Heart right ventricle (tissue), 16 donors: ENCODE measurements at regions not wholly inside any gene's neighbourhood (a gene's known extent, or its start where the extent isn't known, plus 50 kb on each side); places are given as distances from the start of the nearest gene placed in this dataset.

ENCODE experiments used
- ATAC-seq, 8 donors: fragments of 200-7000 bp; cut with Tn5 transposase; one replicate each; pipeline ENCODE4 v1.9.1; 2020; ENCODE audit warnings: mild to moderate bottlenecking in 8 of 8, moderate library complexity in 8 of 8, moderate number of reproducible peaks in 1 of 8
- DNase-seq, 2 donors: peaks; one replicate each; pipeline ENCODE4 v3.0.0-alpha.2; 2020
- H3K27ac ChIP-seq, 10 donors: fragments of 200-600 bp; sonication (generic) in 2 of 10; one replicate each; pipeline versions ENCODE4 v1.5.0 to v1.8.0; 2020 to 2022; ENCODE audit warnings: mild to moderate bottlenecking in 3 of 10
- H3K27me3 ChIP-seq, 7 donors: fragments of 200-600 bp; one replicate each; pipeline ENCODE4 v1.8.0; 2021 to 2022; ENCODE audit warnings: mild to moderate bottlenecking in 2 of 7
- H3K36me3 ChIP-seq, 9 donors: fragments of 200-600 bp; sonication (generic) in 1 of 9; one replicate each; pipeline versions ENCODE4 v1.5.0 to v1.8.0; 2020 to 2022; ENCODE audit warnings: mild to moderate bottlenecking in 2 of 9
- H3K4me1 ChIP-seq, 9 donors: fragments of 200-600 bp; sonication (generic) in 1 of 9; one replicate each; pipeline versions ENCODE4 v1.5.0 to v1.8.0; 2020 to 2022; ENCODE audit warnings: mild to moderate bottlenecking in 4 of 9
- H3K4me3 ChIP-seq, 10 donors: fragments of 200-600 bp; sonication (generic) in 2 of 10; one replicate each; pipeline versions ENCODE4 v1.5.0 to v1.8.0; 2020 to 2022; ENCODE audit warnings: mild to moderate bottlenecking in 7 of 10, moderate library complexity in 2 of 10
- H3K9me3 ChIP-seq, 11 donors: fragments of 200-600 bp in 10 of 11; sonication (generic) in 2 of 11; one replicate each; pipeline versions ENCODE4 v1.5.0 to v1.8.0; 2013 to 2022; ENCODE audit warnings: mild to moderate bottlenecking in 2 of 11, control low read depth in 1 of 11, moderate library complexity in 1 of 11
- WGBS, 2 donors: extraction: QIAGEN DNeasy Blood & Tissue Kit; methylation state at CpG; one replicate each; pipeline ENCODE4 v1.1.7; 2013; ENCODE audit warnings: inconsistent platforms in 1 of 2; 5-methylcytosine and 5-hydroxymethylcytosine counted together
- intact Hi-C, 10 donors: fragments of 100-400 bp; cut with DNase I; formaldehyde crosslinking; loops; one replicate each; pipeline versions ENCODE4 v1.11.1 to v1.14.2; 2022
- TF ChIP-seq, protein P1 (sequence below), 9 donors: fragments of 200-600 bp; sonication (generic) in 2 of 9; IDR thresholded peaks; one replicate each; pipeline versions ENCODE4 v1.5.0 to v1.8.0; 2021 to 2022; ENCODE audit warnings: antibody characterized with exemption in 9 of 9, mild to moderate bottlenecking in 5 of 9, moderate library complexity in 1 of 9
- donor health status: Arrhythmogenic right ventricular cardiomyopathy.
- donor health status: ischemic (EF 13 %, LVEDD 7.1; RV severe dilation, severe dysfunction).
- donor health status: healthy with polysubstance abuse.
- donor health status: DM: no; HTN: yes; CAD: no.
- donor health status: DM: no; HTN: no; CAD: no.
- donor health status: ischemic (EF 25% LVEDD 6.9; RV normal size, moderate dysfunction).
- donor health status: ischemic (EF 25% LVEDD 5.7; RV mildly dilated, moderate dysfunction).
- donor health status: healthy.
- donor health status: DM: yes; HTN: yes; CAD: no.
- donor health status: Ischemic cardiomyopathy.
- donor health status: ischemic (EF 35%, LVEDD 5.7; RV mildly dilated, moderate dysfunction).
- donor health status: nonischemic (EF 11% LVEDD 7.7; RV severe dilation, severe dysfunction).
- donor health status: DM: yes; HTN: yes; CAD: no.
- donor health status: PGD.
- donor health status: ischemic (EF 29% LVEDD 5.4; RV normal size, mild dysfunction).
- donor health status: nonischemic (EF 23%, LVEDD 6.1; RV moderate dilation, normal function).

DNA sequence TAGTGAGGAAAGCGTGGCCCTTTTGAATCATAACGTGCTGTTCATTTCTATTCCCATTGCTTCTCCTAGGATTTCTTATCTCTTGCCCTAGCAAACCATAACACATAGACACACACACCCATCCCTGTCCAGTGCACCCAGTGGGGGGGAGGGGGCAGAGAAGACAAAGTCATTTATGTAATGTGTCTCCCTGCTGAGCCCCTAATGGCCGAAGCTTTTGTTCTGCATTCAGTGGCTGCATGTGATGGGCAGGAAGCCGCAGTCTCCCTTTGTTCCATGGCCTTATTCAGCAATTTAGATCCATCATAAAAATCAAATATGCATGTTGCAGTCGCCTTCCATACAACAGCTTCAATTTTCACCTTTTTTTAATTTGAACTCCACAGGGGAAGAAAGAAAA, 325.4 kb downstream of the ZFHX3 start:
- ATAC-seq (no peak), DNase-seq (no peak)
- TF ChIP-seq, protein P1, sequence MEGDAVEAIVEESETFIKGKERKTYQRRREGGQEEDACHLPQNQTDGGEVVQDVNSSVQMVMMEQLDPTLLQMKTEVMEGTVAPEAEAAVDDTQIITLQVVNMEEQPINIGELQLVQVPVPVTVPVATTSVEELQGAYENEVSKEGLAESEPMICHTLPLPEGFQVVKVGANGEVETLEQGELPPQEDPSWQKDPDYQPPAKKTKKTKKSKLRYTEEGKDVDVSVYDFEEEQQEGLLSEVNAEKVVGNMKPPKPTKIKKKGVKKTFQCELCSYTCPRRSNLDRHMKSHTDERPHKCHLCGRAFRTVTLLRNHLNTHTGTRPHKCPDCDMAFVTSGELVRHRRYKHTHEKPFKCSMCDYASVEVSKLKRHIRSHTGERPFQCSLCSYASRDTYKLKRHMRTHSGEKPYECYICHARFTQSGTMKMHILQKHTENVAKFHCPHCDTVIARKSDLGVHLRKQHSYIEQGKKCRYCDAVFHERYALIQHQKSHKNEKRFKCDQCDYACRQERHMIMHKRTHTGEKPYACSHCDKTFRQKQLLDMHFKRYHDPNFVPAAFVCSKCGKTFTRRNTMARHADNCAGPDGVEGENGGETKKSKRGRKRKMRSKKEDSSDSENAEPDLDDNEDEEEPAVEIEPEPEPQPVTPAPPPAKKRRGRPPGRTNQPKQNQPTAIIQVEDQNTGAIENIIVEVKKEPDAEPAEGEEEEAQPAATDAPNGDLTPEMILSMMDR (IDR thresholded peaks at IDR 0.05): no peak
- no peaks in the 10 kb centered on the region for H3K27me3 ChIP-seq
- 74% methylated on average over 5 of the region's 5 CpGs for WGBS, 2 donors
- H3K4me1 ChIP-seq: no peaks in the 10 kb centered on the region
- H3K27ac ChIP-seq: no peak overlapping the region
- no peaks in the 10 kb centered on the region for H3K36me3 ChIP-seq
- no peak overlapping the region for H3K4me3 ChIP-seq
- intact Hi-C loops: no loop called here
- no peaks in the 10 kb centered on the region for H3K9me3 ChIP-seq

DNA sequence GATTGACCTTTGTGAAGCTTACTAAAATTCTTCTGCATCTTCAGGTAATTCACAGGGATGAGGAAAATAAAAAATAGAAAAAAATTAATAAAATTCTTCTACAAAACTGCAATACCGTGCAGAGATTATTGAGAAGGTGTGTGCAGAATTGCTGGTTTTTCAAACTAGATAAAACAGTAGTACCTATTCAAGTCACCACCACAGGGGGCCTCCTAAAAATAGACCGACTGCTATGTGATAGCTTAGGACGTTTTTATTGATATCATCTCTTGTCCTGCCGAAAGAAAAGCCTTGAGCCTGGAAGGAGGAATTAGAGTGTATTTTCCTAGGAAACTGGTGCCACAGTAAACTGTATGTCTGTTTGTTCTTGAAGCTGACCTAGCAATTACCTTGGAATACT, 325.9 kb downstream of the ZFHX3 start:
- TF ChIP-seq, protein P1 (IDR thresholded peaks at IDR 0.05): no peak
- 43 to 46% methylated on average over 4 of the region's 4 CpGs for WGBS, 2 donors
- H3K27ac ChIP-seq: no peak overlapping the region
- DNase-seq (no peak), ATAC-seq (no peak)
- H3K27me3 ChIP-seq: no peaks in the 10 kb centered on the region
- no peaks in the 10 kb centered on the region for H3K9me3 ChIP-seq
- H3K4me1 ChIP-seq: no peaks in the 10 kb centered on the region
- no peak overlapping the region for H3K4me3 ChIP-seq
- H3K36me3 ChIP-seq: no peaks in the 10 kb centered on the region
- intact Hi-C loops: no loop called here

DNA sequence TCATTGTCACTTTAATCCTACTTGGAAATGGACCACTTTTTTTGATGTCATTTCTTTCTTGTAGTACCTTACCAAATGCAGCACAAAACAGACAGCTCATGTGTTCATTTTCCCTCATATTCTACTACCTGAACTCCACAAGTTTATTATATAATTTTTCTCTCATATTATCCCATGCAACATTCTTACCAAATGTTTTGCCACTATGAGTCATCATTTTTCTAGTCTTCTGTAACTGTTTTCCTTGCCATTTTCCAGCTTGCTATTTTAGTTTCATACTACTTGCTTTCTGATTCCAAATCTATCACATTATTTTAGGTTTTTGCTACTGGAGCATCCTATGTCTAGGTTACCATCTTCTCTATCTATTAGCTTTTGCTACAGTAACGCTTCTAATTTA, 332.7 kb downstream of the ZFHX3 start:
- WGBS, 2 donors: 94 to 95% methylated on average over 1 of the region's 1 CpG
- no peaks in the 10 kb centered on the region for H3K27me3 ChIP-seq
- ATAC-seq (no peak), DNase-seq (no peak)
- H3K36me3 ChIP-seq: no peaks in the 10 kb centered on the region
- peaks cover 0 to 33% (median 18%) of the 10 kb centered on the region in 11 donors for H3K9me3 ChIP-seq
- no peak overlapping the region for H3K4me3 ChIP-seq
- intact Hi-C loops: no loop called here
- TF ChIP-seq, protein P1 (IDR thresholded peaks at IDR 0.05): no peak
- no peaks in the 10 kb centered on the region for H3K4me1 ChIP-seq
- H3K27ac ChIP-seq: no peak overlapping the region

DNA sequence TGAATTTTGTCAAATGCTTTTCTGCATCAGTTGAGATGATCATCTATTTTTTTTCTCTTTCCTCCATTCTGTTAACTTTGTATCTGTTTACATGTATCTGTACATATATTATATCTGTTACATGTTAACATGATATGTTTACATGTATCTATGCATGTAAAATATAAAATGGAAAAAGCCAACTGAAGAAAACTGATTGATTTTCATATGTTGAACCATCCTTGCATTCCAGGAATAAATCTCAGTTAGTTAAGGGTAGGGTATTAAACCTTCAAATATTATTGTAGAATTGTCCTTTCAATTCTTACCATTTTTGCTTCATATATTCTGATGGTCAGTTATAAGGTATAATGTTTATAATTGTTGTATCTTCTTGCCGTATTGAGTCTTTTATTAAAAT, 336.1 kb downstream of the ZFHX3 start:
- H3K4me1 ChIP-seq: no peaks in the 10 kb centered on the region
- no peaks in the 10 kb centered on the region for H3K36me3 ChIP-seq
- no peak overlapping the region for H3K4me3 ChIP-seq
- no peak overlapping the region for H3K27ac ChIP-seq
- DNase-seq (no peak), ATAC-seq (no peak)
- H3K27me3 ChIP-seq: no peaks in the 10 kb centered on the region
- H3K9me3 ChIP-seq: peaks cover 0 to 45% (median 20%) of the 10 kb centered on the region in 11 donors
- intact Hi-C loops: no loop called here
- TF ChIP-seq, protein P1 (IDR thresholded peaks at IDR 0.05): no peak
- WGBS, 2 donors: 97 to 100% methylated on average over 1 of the region's 1 CpG

DNA sequence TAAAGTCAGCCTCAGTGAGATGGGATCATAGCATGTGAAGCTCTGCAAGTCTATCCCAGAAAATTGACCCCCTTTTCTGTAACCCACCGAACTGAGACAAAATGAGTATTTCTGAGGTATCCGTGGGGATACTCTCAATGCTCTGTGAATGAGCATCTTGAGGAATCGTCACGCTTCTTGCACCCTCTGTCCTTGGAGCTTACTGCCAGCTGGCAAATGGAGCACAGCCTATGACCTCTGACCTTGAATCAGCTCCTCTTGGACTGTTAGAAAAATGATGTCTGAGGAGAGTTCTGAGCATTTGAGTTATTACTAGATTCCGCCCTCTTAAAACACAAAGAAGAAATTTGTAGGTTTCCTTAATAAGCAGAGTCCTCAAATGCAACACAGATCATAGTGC, 342.1 kb downstream of the ZFHX3 start:
- H3K4me3 ChIP-seq: no peak overlapping the region
- DNase-seq: no peak
- no peaks in the 10 kb centered on the region for H3K36me3 ChIP-seq
- H3K27ac ChIP-seq: no peak overlapping the region
- H3K4me1 ChIP-seq: no peaks in the 10 kb centered on the region
- no peaks in the 10 kb centered on the region for H3K27me3 ChIP-seq
- 74 to 83% methylated on average over 5 of the region's 5 CpGs for WGBS, 2 donors
- no peak for ATAC-seq
- H3K9me3 ChIP-seq: peaks cover 0 to 19% (median 9%) of the 10 kb centered on the region in 11 donors
- TF ChIP-seq, protein P1 (IDR thresholded peaks at IDR 0.05): no peak
- intact Hi-C loops: no loop called here
